HG03103 (cell line): ENCODE measurements at regions not wholly inside any gene's neighbourhood (a gene's known extent, or its start where the extent isn't known, plus 50 kb on each side); places are given as distances from the start of the nearest gene placed in this dataset.

Source experiments
- ATAC-seq: cut with Tn5 transposase; IDR thresholded peaks from one replicate; pipeline ENCODE4 v1.9.1; 2021; ENCODE audit warnings: low read depth; ENCODE audit not compliant: unreplicated experiment

DNA sequence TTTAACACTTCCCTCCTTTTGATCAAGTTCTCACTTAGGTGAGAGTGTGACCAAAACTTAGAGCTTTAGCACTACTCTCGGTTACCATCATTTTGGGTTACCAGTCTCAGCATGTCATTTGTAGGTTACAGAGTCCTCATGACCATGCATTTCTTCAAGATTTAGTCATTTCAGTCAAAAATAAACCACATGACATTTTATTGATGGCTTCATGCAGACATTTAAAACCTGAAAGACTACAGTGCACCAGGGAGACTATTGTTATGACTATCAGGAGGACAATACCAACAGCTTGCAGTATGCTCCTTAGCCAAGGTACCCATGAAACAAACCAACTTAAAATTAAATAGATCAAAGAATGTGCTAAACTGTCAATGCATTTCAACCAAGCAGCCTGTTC lies 498.1 kb upstream of the FSTL5 start:
- ATAC-seq = no peak

GRCh38 chr4:162659716-162660115 lies 495.9 kb upstream of the FSTL5 start:
- no peak for ATAC-seq

DNA sequence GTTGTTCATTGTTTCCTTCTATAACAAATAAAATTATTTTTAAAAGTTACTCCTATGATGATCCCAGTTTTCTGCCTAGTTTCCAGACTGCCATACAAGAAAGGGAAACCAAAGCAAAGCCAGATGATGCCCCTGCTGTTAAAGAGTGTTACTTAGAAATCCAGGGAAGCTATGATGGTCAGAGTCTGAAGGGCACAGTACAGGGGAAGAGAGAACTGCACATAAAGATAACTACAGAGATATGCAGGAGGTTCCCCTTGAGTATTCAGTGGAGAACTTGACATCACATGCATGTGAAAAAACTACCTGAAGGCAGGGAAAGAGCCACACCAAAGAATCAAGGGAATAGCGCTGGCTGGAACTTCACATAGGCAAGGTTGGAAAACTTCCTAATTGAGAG lies 494.2 kb upstream of the FSTL5 start:
- no peak for ATAC-seq

GRCh38 chr4:162650166-162650565 lies 486.4 kb upstream of the FSTL5 start:
- ATAC-seq = no peak

DNA sequence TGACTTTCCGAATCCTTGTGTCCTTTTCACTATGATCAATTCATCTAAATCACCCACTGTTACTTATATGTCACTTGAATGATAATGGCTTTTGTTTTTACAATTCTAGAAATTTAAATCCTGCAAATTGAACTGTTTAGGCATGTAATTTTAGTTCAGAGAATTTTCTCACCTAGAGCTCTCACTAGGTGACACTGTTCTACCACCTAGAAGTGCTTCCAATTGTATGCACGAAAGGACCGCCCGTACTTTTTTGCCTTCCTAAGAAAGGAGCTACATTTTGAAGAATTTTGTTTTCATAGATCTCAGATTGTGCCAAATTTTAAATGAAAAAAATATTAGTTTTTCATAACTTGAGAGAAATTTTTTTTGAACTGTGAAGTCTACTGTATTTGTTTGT lies 481.6 kb upstream of the FSTL5 start:
- ATAC-seq = no peak

GRCh38 chr4:162644346-162644745 lies 480.5 kb upstream of the FSTL5 start:
- no peak for ATAC-seq

DNA sequence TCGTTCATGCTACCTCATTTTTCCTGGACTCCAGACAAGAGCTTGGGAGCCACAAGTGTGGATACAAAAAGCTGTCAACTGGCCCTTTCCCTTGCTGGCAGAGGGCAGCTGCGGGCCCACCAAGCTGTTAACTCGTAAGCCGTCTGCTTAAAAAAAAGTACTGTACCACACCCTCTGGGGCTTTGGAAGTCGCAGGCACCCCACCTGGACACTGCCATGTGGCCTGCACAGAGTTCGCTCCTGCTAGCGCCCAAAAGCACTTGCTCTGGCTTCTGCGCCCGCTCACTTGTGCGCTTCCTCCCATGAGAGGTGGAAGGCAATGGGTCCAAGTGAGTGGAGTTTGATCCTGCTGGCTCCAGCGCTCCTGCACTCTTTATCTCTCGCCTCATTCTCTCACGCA lies 476.4 kb upstream of the FSTL5 start:
- no peak for ATAC-seq

DNA sequence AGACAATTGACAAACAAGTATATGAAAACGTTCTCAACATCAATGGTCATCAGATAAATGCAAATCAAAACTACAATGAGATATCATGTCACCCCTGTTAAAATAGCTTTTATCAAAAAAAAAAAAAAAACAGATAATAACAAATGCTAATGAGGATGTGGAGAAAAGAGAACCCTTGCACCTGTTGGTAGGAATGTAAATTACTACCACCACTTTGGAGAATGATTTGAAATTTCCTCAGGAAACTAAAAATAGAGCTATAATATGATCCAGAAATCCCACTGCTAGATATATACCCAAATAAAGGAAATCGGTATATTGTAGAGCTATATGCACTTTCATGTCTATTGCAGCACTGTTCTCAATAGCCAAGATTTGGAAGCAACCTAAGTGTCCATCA lies 470.6 kb upstream of the FSTL5 start:
- ATAC-seq = no peak

- no peak for ATAC-seq
Measured at GRCh38 chr4:162622664-162623063, 458.9 kb upstream of the FSTL5 start.

GRCh38 chr4:162610116-162610515 lies 446.3 kb upstream of the FSTL5 start:
- no peak for ATAC-seq

DNA sequence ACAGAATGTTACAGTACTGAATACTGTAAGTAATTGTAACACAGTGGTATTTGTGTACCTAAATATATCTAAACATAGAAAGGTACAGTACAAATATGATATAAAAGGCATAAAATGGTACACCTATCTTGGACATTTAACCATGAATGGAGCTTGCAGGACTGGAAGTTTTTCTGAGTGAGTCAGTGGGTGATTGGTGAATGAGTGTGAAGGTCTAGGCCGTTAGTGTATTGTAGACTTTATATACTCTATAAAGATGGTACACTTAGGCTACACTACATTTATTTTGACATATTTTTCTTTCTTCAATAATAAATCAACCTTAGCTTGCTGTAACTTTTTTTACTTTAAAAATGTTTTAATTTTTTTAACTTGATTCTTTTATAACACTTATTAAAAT lies 422.5 kb upstream of the FSTL5 start:
- no peak for ATAC-seq

- no peak for ATAC-seq
Measured at GRCh38 chr4:162582180-162582579, 418.4 kb upstream of the FSTL5 start.

- ATAC-seq = no peak
Measured at GRCh38 chr4:162565730-162566129, 401.9 kb upstream of the FSTL5 start.

GRCh38 chr4:162560073-162560472 lies 396.3 kb upstream of the FSTL5 start:
- ATAC-seq = no peak

DNA sequence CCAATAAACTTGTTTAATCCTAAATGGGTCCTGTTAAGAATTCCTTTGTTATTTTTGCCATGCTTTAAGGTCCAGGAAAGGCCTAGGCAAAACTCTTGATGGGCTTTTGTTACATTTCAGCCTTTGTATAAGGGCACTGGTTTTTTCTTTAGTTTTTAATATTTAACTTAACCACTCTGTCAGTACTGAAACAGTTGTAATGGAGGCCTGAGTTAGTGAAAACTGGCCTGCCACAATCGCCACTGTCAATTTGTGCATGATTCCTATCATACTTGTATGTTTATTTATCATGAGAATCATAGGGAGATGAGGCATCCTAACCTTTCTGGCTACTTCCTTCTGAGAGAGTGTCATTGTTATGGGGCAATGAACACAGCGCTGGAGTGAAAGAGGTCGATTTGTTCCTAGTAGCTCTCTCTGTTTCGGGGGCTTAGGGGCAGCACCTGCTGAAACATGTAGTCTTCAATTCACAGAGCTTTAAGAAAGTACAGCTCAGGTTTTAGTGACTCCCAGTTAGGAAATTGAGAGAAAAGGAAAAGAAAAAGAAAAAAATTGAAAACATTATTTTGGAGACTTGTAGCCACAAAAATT lies 393.8 kb upstream of the FSTL5 start:
- ATAC-seq = no peak

GRCh38 chr4:162535121-162535520 lies 371.3 kb upstream of the FSTL5 start:
- no peak for ATAC-seq

DNA sequence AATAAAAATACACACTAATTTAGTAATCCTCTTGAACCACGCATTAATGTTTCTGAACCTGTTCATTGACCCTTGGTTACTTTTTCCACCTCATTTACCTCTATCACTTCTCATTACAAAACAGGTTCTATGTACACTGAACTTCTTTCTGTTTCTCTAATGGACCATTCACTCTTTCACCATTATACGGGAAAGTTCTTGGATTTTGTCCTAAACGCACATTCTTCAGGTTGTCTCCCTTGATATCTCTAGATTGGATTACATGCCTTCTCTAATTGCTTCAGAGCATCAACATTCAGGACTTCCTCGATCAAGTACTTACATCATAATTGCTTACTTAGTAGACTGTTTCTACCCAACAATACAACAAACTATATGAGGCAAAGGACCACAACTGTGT lies 359.4 kb upstream of the FSTL5 start:
- ATAC-seq = no peak

GRCh38 chr4:162522724-162523123 lies 358.9 kb upstream of the FSTL5 start:
- ATAC-seq = no peak

- no peak for ATAC-seq
Measured at GRCh38 chr4:162510937-162511336, 347.1 kb upstream of the FSTL5 start.

DNA sequence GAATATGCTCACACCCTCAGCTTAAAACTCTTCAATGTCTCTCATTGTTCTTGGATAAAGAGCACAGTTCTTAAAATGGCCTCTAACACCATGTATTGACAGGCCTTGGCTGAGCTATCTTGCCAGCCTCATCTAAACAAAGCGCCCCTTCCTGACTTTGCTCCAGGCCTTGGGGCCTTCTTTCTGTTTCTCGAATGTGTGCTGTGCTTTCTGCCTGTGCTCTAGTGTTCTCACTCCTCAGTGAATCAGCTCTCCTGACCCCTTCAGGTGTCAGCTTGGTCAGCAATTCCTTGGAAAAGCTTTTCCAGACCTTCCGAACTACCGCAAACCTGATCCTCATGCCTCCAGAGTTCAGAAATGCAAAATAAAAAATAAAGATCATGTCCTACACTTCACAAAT lies 346.3 kb upstream of the FSTL5 start:
- ATAC-seq = no peak

- no peak for ATAC-seq
Measured at GRCh38 chr4:162509333-162509732, 345.5 kb upstream of the FSTL5 start.

GRCh38 chr4:162506253-162506652 lies 342.5 kb upstream of the FSTL5 start:
- ATAC-seq = no peak

DNA sequence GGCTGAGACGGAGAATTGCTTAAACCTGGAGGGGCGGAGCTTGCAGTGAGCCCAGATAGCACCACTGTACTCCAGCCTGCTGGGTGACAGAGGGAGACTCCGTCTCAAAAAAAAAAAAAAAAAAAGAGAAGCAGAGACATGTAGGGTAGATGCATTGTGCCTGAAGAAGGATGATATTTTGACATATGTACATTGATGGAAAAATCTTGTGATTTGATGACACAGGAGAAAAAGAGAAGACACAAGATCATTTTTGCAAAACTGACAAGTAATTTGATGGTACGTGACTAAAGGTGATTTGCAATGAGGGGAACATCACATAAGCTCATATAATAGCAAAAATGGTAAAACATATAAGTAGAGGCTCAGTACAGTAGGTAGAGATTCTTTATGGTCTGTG lies 340.1 kb upstream of the FSTL5 start:
- no peak for ATAC-seq
